ENCODE measurements at regions not wholly inside any gene's neighbourhood (a gene's known extent, or its start where the extent isn't known, plus 50 kb on each side); places are given as distances from the start of the nearest gene placed in this dataset. TPM values are rescaled to one million over a fixed set of nuclear protein-coding genes. Genes with fewer than 3 reads are reported as not detected.

Small RNA genes lying in the stretch of these regions (small RNA-seq; reads per million reads assigned to genes)
- gene RN7SL822P (ENCODE audit: insufficient read depth) = not detected
- not detected for gene RNU6-746P (ENCODE audit: insufficient read depth)

Data from neuronal stem cell (in vitro differentiated cells).